ENCODE measurements at regions not wholly inside any gene's neighbourhood (a gene's known extent, or its start where the extent isn't known, plus 50 kb on each side); places are given as distances from the start of the nearest gene placed in this dataset.

- ATAC-seq (ENCODE audit: poor library complexity) (no peak), DNase-seq (no peak)
- H3K27me3 ChIP-seq (ENCODE audit: control insufficient read depth in 1 of 2, insufficient read depth in 2 of 2, low read length in 2 of 2): no peaks in the 10 kb centered on the region
- H3K4me1 Mint-ChIP-seq (ENCODE audit: low read depth): no peaks in the 10 kb centered on the region
- H3K36me3 Mint-ChIP-seq (ENCODE audit: low read depth): no peaks in the 10 kb centered on the region
- no peak overlapping the region for H3K4me3 ChIP-seq (ENCODE audit: low read length)
- ChIA-PET CTCF (no interaction called here), POLR2A (no interaction called here)
- TF ChIP-seq, protein P1, sequence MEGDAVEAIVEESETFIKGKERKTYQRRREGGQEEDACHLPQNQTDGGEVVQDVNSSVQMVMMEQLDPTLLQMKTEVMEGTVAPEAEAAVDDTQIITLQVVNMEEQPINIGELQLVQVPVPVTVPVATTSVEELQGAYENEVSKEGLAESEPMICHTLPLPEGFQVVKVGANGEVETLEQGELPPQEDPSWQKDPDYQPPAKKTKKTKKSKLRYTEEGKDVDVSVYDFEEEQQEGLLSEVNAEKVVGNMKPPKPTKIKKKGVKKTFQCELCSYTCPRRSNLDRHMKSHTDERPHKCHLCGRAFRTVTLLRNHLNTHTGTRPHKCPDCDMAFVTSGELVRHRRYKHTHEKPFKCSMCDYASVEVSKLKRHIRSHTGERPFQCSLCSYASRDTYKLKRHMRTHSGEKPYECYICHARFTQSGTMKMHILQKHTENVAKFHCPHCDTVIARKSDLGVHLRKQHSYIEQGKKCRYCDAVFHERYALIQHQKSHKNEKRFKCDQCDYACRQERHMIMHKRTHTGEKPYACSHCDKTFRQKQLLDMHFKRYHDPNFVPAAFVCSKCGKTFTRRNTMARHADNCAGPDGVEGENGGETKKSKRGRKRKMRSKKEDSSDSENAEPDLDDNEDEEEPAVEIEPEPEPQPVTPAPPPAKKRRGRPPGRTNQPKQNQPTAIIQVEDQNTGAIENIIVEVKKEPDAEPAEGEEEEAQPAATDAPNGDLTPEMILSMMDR (IDR thresholded peaks at IDR 0.05): no peak
- H3K27me3 Mint-ChIP-seq: no peaks in the 10 kb centered on the region
- H3K4me3 Mint-ChIP-seq: no peak overlapping the region
- no peaks in the 10 kb centered on the region for H3K36me3 ChIP-seq (ENCODE audit: insufficient read depth, low read length)
- no peaks in the 10 kb centered on the region for H3K4me1 ChIP-seq (ENCODE audit: insufficient read depth, low read length)
- no peak overlapping the region for H3K27ac Mint-ChIP-seq
- no peaks in the 10 kb centered on the region for H3K9me3 ChIP-seq (ENCODE audit: control insufficient read depth in 1 of 2, insufficient read depth in 1 of 2, low read length in 2 of 2)
- no peaks in the 10 kb centered on the region for H3K9me3 Mint-ChIP-seq
- intact Hi-C loops (cut with DNase I, micrococcal nuclease): no loop called here
- no peak overlapping the region for H3K27ac ChIP-seq (ENCODE audit: low read depth in 1 of 2, low read length in 2 of 2)
Measured at GRCh38 chr13:76654263-76654662, 231.9 kb downstream of the KCTD12 start.

DNA sequence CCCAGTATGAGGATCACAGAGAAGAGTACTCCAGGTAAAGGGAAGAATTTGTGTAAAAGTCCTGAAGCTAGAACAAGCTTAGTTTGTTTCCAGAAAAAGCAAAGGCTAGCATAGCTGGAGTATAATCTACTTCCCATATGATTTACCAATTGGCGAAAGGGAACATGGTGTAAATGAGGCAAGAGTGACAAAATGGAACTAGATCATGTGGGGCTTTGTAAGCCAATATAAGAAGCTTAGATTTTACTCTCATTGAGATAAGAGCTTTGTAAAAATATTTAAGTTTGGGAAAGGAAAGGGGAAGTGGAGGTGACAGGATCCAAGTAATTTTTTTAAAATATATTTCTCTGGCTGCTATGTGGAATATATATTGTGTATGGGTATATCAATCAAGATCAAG is 234.9 kb downstream of the KCTD12 start:
- no peaks in the 10 kb centered on the region for H3K27me3 ChIP-seq (ENCODE audit: control insufficient read depth in 1 of 2, insufficient read depth in 2 of 2, low read length in 2 of 2)
- no peaks in the 10 kb centered on the region for H3K9me3 Mint-ChIP-seq
- H3K27me3 Mint-ChIP-seq: no peaks in the 10 kb centered on the region
- H3K4me1 ChIP-seq (ENCODE audit: insufficient read depth, low read length): no peaks in the 10 kb centered on the region
- H3K9me3 ChIP-seq (ENCODE audit: control insufficient read depth in 1 of 2, insufficient read depth in 1 of 2, low read length in 2 of 2): no peaks in the 10 kb centered on the region
- ATAC-seq (ENCODE audit: poor library complexity) (no peak), DNase-seq (no peak)
- H3K4me3 Mint-ChIP-seq: no peak overlapping the region
- CTCF ChIA-PET: no interaction called here
- TF ChIP-seq, protein P1 (IDR thresholded peaks at IDR 0.05): no peak
- H3K27ac Mint-ChIP-seq: no peak overlapping the region
- no peak overlapping the region for H3K4me3 ChIP-seq (ENCODE audit: low read length)
- no peaks in the 10 kb centered on the region for H3K36me3 ChIP-seq (ENCODE audit: insufficient read depth, low read length)
- H3K4me1 Mint-ChIP-seq (ENCODE audit: low read depth): no peaks in the 10 kb centered on the region
- POLR2A ChIA-PET: no interaction called here
- intact Hi-C loops (cut with DNase I, micrococcal nuclease): no loop called here
- no peak overlapping the region for H3K27ac ChIP-seq (ENCODE audit: low read depth in 1 of 2, low read length in 2 of 2)
- no peaks in the 10 kb centered on the region for H3K36me3 Mint-ChIP-seq (ENCODE audit: low read depth)

DNA sequence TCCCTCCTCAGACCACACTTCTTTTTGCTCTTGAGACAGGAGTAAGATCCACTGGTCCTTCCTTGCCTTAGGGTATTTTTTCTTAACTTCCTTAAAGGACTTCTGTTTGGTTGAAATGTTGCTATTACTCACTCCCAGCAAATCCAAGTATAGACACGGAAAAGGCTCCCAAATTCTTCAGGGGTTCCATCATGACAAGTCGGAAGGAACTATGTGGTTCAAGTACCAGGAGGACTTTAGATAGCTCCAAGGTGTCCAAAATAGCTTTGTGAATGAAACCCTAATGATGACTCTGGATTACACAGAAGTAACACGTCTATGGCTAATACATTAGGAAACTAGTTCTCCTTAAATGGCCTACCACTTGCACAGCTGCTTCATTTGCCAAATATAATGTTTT is 238.7 kb downstream of the KCTD12 start:
- ATAC-seq (ENCODE audit: poor library complexity) (no peak), DNase-seq (no peak)
- H3K4me1 ChIP-seq (ENCODE audit: insufficient read depth, low read length): no peaks in the 10 kb centered on the region
- no peaks in the 10 kb centered on the region for H3K27me3 Mint-ChIP-seq
- no peak overlapping the region for H3K4me3 ChIP-seq (ENCODE audit: low read length)
- no peaks in the 10 kb centered on the region for H3K27me3 ChIP-seq (ENCODE audit: control insufficient read depth in 1 of 2, insufficient read depth in 2 of 2, low read length in 2 of 2)
- ChIA-PET CTCF (no interaction called here), POLR2A (interaction anchor here (0.6 kb wide), 1 partner anchor 10 kb away, joined by 3 read pairs; no protein-coding TSS in a partner anchor)
- H3K36me3 Mint-ChIP-seq (ENCODE audit: low read depth): no peaks in the 10 kb centered on the region
- no peak overlapping the region for H3K27ac ChIP-seq (ENCODE audit: low read depth in 1 of 2, low read length in 2 of 2)
- no peaks in the 10 kb centered on the region for H3K4me1 Mint-ChIP-seq (ENCODE audit: low read depth)
- TF ChIP-seq, protein P1 (IDR thresholded peaks at IDR 0.05): no peak
- no peaks in the 10 kb centered on the region for H3K9me3 Mint-ChIP-seq
- H3K4me3 Mint-ChIP-seq: no peak overlapping the region
- no peaks in the 10 kb centered on the region for H3K9me3 ChIP-seq (ENCODE audit: control insufficient read depth in 1 of 2, insufficient read depth in 1 of 2, low read length in 2 of 2)
- intact Hi-C loops (cut with DNase I, micrococcal nuclease): no loop called here
- no peaks in the 10 kb centered on the region for H3K36me3 ChIP-seq (ENCODE audit: insufficient read depth, low read length)
- H3K27ac Mint-ChIP-seq: no peak overlapping the region
